Fibroblast of lung (primary cell): ENCODE measurements at regions not wholly inside any gene's neighbourhood (a gene's known extent, or its start where the extent isn't known, plus 50 kb on each side); places are given as distances from the start of the nearest gene placed in this dataset.

Experiments used
- EZH2 ChIP-seq: IDR thresholded peaks from 2 replicates; pipeline ENCODE4 v1.5.1; 2012; ENCODE audit warnings: low read length, control low read depth, mild to moderate bottlenecking; ENCODE audit errors: missing control alignments
- TF ChIP-seq, protein P1 (sequence below), 2 donors: IDR thresholded peaks in 1 of 2; conservative IDR thresholded peaks in 1 of 2; 1 replicate in 1 of 2; 2 replicates in 1 of 2; pipeline ENCODE4 v1.5.1; 2011 to 2012; ENCODE audit warnings: low read length in 2 of 2, control low read depth in 1 of 2, inconsistent platforms in 1 of 2, low read depth in 1 of 2, mild to moderate bottlenecking in 1 of 2

GRCh38 chr5:164671640-164672039, 1166.2 kb downstream of the MAT2B start:
- TF ChIP-seq, protein P1, sequence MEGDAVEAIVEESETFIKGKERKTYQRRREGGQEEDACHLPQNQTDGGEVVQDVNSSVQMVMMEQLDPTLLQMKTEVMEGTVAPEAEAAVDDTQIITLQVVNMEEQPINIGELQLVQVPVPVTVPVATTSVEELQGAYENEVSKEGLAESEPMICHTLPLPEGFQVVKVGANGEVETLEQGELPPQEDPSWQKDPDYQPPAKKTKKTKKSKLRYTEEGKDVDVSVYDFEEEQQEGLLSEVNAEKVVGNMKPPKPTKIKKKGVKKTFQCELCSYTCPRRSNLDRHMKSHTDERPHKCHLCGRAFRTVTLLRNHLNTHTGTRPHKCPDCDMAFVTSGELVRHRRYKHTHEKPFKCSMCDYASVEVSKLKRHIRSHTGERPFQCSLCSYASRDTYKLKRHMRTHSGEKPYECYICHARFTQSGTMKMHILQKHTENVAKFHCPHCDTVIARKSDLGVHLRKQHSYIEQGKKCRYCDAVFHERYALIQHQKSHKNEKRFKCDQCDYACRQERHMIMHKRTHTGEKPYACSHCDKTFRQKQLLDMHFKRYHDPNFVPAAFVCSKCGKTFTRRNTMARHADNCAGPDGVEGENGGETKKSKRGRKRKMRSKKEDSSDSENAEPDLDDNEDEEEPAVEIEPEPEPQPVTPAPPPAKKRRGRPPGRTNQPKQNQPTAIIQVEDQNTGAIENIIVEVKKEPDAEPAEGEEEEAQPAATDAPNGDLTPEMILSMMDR (conservative IDR thresholded peaks at IDR 0.05 in 1 of 2, IDR thresholded peaks at IDR 0.05 in 1 of 2; ENCODE audit: low read depth in 1 of 2, low read length in 2 of 2): no peak
- no peak for TF ChIP-seq EZH2
